ENCODE measurements at regions not wholly inside any gene's neighbourhood (a gene's known extent, or its start where the extent isn't known, plus 50 kb on each side); places are given as distances from the start of the nearest gene placed in this dataset.

GRCh38 chr20:53685070-53685595 is 91.5 kb upstream of the ZNF217 start:
- H3K9me3 ChIP-seq, result no peaks in the 10 kb centered on the region
- H3K27me3 ChIP-seq, result no peaks in the 10 kb centered on the region
- TF ChIP-seq CTCF (IDR thresholded peaks at IDR 0.05; ENCODE audit: low read depth, low read length), result no peak
- no peak overlapping the region for H3K4me3 ChIP-seq (ENCODE audit: low read depth, low read length)
- H3K36me3 ChIP-seq, result no peaks in the 10 kb centered on the region
- H3K4me1 ChIP-seq, result no peaks in the 10 kb centered on the region
- no peak for DNase-seq

- H3K36me3 ChIP-seq, result no peaks in the 10 kb centered on the region
- no peak for TF ChIP-seq CTCF (IDR thresholded peaks at IDR 0.05; ENCODE audit: low read depth, low read length)
- no peak overlapping the region for H3K4me3 ChIP-seq (ENCODE audit: low read depth, low read length)
- no peaks in the 10 kb centered on the region for H3K27me3 ChIP-seq
- H3K9me3 ChIP-seq, result no peaks in the 10 kb centered on the region
- DNase-seq, result no peak
- H3K4me1 ChIP-seq, result peaks cover 5% of the 10 kb centered on the region
Observed at GRCh38 chr20:53683506-53683905, 89.9 kb upstream of the ZNF217 start.

GRCh38 chr20:53681352-53682212 is 87.9 kb upstream of the ZNF217 start:
- Histone ChIP-seq H3K4me1 (peaks cover 14% of the 10 kb centered on the region), H3K9me3 (no peaks in the 10 kb centered on the region), H3K36me3 (no peaks in the 10 kb centered on the region), H3K27me3 (no peaks in the 10 kb centered on the region), H3K4me3 (ENCODE audit: low read depth, low read length) (no peak overlapping the region)
- no peak for TF ChIP-seq CTCF (IDR thresholded peaks at IDR 0.05; ENCODE audit: low read depth, low read length)
- DNase-seq, result no peak

- peaks cover 14% of the 10 kb centered on the region for H3K4me1 ChIP-seq
- no peaks in the 10 kb centered on the region for H3K27me3 ChIP-seq
- H3K4me3 ChIP-seq (ENCODE audit: low read depth, low read length), result no peak overlapping the region
- TF ChIP-seq CTCF (IDR thresholded peaks at IDR 0.05; ENCODE audit: low read depth, low read length), result no peak
- no peak for DNase-seq
- no peaks in the 10 kb centered on the region for H3K9me3 ChIP-seq
- no peaks in the 10 kb centered on the region for H3K36me3 ChIP-seq
Observed at GRCh38 chr20:53679597-53680309, 86.1 kb upstream of the ZNF217 start.

- Histone ChIP-seq H3K4me3 (ENCODE audit: low read depth, low read length) (no peak overlapping the region), H3K27me3 (no peaks in the 10 kb centered on the region), H3K9me3 (no peaks in the 10 kb centered on the region), H3K4me1 (peaks cover 14% of the 10 kb centered on the region), H3K36me3 (no peaks in the 10 kb centered on the region)
- no peak for DNase-seq
- no peak for TF ChIP-seq CTCF (IDR thresholded peaks at IDR 0.05; ENCODE audit: low read depth, low read length)
Observed at GRCh38 chr20:53678990-53679596, 85.5 kb upstream of the ZNF217 start.

Data from BE2C (cell line).